Nephron progenitor cell (in vitro differentiated cells): ENCODE measurements at regions not wholly inside any gene's neighbourhood (a gene's known extent, or its start where the extent isn't known, plus 50 kb on each side); places are given as distances from the start of the nearest gene placed in this dataset.

Experiments used
- DNase-seq: peaks from one replicate; pipeline ENCODE4 v3.0.0; 2021
- H3K27ac Mint-ChIP-seq: 2 replicates; pipeline ENCODE4 v1.8.0; 2021; ENCODE audit warnings: mild to moderate bottlenecking, moderate library complexity, mixed read lengths
- H3K27me3 Mint-ChIP-seq: 2 replicates; pipeline ENCODE4 v1.8.0; 2021; ENCODE audit warnings: mild to moderate bottlenecking, low read depth, mixed read lengths; ENCODE audit not compliant: poor library complexity
- H3K36me3 Mint-ChIP-seq: 2 replicates; pipeline ENCODE4 v1.8.0; 2021; ENCODE audit warnings: low read depth, mixed read lengths
- H3K4me1 Mint-ChIP-seq: 2 replicates; pipeline ENCODE4 v1.8.0; 2021; ENCODE audit warnings: mixed read lengths
- H3K4me3 Mint-ChIP-seq: 2 replicates; pipeline ENCODE4 v1.8.0; 2021; ENCODE audit warnings: mild to moderate bottlenecking, moderate library complexity, mixed read lengths
- H3K9me3 Mint-ChIP-seq: 2 replicates; pipeline ENCODE4 v1.8.0; 2021; ENCODE audit warnings: mild to moderate bottlenecking, moderate library complexity, mixed read lengths
- CTCF ChIP-seq: fragments of 200-600 bp; sonication (generic); IDR thresholded peaks from 2 replicates; pipeline ENCODE4 v1.5.0; 2021; ENCODE audit warnings: antibody characterized with exemption

- H3K9me3 Mint-ChIP-seq = peaks cover 3% of the 10 kb centered on the region
- H3K27me3 Mint-ChIP-seq = peaks cover 12% of the 10 kb centered on the region
- peaks cover 11% of the 10 kb centered on the region for H3K4me1 Mint-ChIP-seq
- no peak for DNase-seq
- no peak overlapping the region for H3K27ac Mint-ChIP-seq
- TF ChIP-seq CTCF = no peak
- H3K36me3 Mint-ChIP-seq = no peaks in the 10 kb centered on the region
- no peak overlapping the region for H3K4me3 Mint-ChIP-seq
These were observed 227.4 kb downstream of the ESM1 start for GRCh38 chr5:54758038-54758437.

- TF ChIP-seq CTCF = no peak
- peaks cover 3% of the 10 kb centered on the region for H3K9me3 Mint-ChIP-seq
- no peak for DNase-seq
- H3K27ac Mint-ChIP-seq = no peak overlapping the region
- no peak overlapping the region for H3K4me3 Mint-ChIP-seq
- H3K36me3 Mint-ChIP-seq = no peaks in the 10 kb centered on the region
- H3K27me3 Mint-ChIP-seq = peaks cover 11% of the 10 kb centered on the region
- peaks cover 11% of the 10 kb centered on the region for H3K4me1 Mint-ChIP-seq
These were observed 227.9 kb downstream of the ESM1 start for GRCh38 chr5:54757541-54757940.

GRCh38 chr5:54756796-54757402 is 228.5 kb downstream of the ESM1 start:
- peaks cover 3% of the 10 kb centered on the region for H3K9me3 Mint-ChIP-seq
- H3K36me3 Mint-ChIP-seq = no peaks in the 10 kb centered on the region
- H3K4me3 Mint-ChIP-seq = no peak overlapping the region
- H3K27ac Mint-ChIP-seq = no peak overlapping the region
- no peak for DNase-seq
- peaks cover 10% of the 10 kb centered on the region for H3K27me3 Mint-ChIP-seq
- no peak for TF ChIP-seq CTCF
- peaks cover 11% of the 10 kb centered on the region for H3K4me1 Mint-ChIP-seq

GRCh38 chr5:54756301-54756700 is 229.1 kb downstream of the ESM1 start:
- Mint-ChIP-seq H3K9me3 (no peaks in the 10 kb centered on the region), H3K27me3 (peaks cover 10% of the 10 kb centered on the region), H3K4me1 (peaks cover 10% of the 10 kb centered on the region), H3K4me3 (no peak overlapping the region), H3K36me3 (no peaks in the 10 kb centered on the region), H3K27ac (peak overlapping the region; percentile 14)
- no peak for DNase-seq
- no peak for TF ChIP-seq CTCF

- Mint-ChIP-seq H3K27me3 (peaks cover 10% of the 10 kb centered on the region), H3K4me3 (no peak overlapping the region), H3K9me3 (no peaks in the 10 kb centered on the region), H3K36me3 (no peaks in the 10 kb centered on the region), H3K27ac (no peak overlapping the region), H3K4me1 (peaks cover 5% of the 10 kb centered on the region)
- TF ChIP-seq CTCF = no peak
- no peak for DNase-seq
These were observed 230.5 kb downstream of the ESM1 start for GRCh38 chr5:54754878-54755277.

GRCh38 chr5:54754420-54754819 is 231.0 kb downstream of the ESM1 start:
- peaks cover 5% of the 10 kb centered on the region for H3K4me1 Mint-ChIP-seq
- TF ChIP-seq CTCF = no peak
- H3K9me3 Mint-ChIP-seq = no peaks in the 10 kb centered on the region
- H3K27ac Mint-ChIP-seq = no peak overlapping the region
- DNase-seq = no peak
- peaks cover 10% of the 10 kb centered on the region for H3K27me3 Mint-ChIP-seq
- H3K4me3 Mint-ChIP-seq = no peak overlapping the region
- no peaks in the 10 kb centered on the region for H3K36me3 Mint-ChIP-seq
